Hematopoietic multipotent progenitor cell treated with erythropoietin and hydrocortisone succinate and interleukin-3 and kit ligand, for 4 days (in vitro differentiated cells): ENCODE measurements at regions not wholly inside any gene's neighbourhood (a gene's known extent, or its start where the extent isn't known, plus 50 kb on each side); places are given as distances from the start of the nearest gene placed in this dataset.
"Not testable (repeated sequence)": the region's sequence is repeated elsewhere in the genome, so short reads cannot be mapped to it uniquely, and the experiment has no call there.

Experiments
- DNase-seq: peaks from one replicate; pipeline ENCODE4 v3.0.0-alpha.2; 2015

- no peak for DNase-seq
These were observed 100.8 kb upstream of the UGP2 start for GRCh38 chr2:63740943-63741342.

DNA sequence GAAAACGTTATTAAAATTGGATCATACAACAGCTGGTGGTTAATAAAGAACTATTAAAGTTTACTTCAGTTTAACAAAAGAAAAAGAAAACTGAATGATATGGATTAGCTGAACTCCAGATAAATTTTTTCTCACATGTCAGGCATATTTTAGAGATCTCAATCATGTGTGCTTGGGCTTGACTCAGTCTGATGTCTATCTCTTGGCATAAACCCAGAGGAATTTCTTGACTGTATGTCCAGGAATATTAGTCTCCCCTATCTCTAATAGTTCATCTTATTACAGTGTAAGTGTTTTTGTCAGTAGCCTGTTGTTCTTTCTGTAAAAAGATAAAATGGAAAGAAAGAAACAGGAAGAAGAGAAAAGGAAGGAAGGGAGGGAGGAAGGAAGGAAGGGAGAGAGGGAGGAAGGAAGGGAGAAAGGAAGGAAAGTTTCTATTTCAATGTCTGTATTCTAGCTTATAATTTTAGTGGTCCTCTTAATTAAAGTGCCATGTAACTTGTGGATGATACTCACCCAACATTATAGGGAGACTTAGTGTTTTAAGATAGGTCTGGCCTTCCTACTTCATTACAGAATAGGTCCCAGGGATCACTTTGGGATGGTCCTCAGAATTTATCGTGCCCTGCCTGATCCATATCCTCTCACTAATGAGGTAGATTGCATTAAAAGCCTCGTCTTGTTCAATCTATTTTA lies 99.7 kb upstream of the UGP2 start:
- DNase-seq, result no peak

DNA sequence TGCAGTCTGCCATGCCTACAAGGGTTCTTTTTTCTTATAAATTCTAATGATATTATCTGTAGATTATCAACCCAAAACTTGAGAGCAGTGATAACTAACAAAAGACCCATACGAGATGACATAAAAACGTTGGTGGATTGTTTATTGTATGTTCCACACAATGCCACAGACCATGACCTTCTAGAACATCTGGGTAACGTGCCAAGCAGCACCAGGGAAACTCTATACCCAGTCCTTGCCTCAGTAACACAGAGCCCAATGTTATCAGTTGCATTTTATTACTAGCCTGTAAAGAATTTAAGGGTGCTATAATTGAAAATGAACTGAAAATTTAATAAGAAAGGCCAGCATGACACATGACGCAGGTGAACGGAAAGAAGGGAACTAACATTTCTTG lies 99.1 kb upstream of the UGP2 start:
- no peak for DNase-seq

DNA sequence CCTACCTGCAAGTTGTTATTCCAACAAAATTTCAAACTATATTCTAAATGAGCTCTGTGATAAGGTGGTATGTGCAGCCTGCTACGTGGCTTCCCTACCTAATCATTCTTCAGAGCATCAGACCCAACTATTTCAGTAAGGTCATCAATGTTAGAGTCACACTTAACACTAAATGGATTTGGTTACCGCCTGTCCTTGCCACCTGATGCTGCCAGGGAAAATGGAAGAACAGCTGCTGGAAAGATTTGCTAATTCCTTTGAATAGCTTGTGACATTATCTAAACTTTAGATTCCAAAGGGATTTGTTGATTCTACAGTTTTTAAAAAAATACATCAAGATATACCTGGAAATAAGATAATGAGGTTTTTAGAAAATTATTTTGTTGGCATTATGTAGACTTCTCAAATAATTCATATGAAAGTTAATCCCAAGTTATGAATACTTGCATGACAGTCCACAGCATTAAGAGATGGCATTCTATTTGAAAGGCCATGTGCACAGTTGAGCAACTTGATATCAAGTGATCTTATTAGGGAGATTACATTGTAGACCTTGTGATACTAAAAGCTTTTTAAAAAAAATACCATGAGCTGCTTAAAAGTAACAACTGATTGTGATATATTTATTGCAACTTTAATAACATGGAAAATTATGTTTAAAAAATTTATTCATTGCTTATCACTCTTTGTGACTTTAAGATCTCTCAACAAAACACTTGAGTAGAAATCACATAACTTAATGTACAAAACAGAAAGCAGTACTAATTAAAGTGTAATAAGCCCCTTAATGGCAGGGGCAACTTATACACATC lies 98.3 kb upstream of the UGP2 start:
- DNase-seq, result no peak

GRCh38 chr2:63743982-63744966 lies 97.4 kb upstream of the UGP2 start:
- DNase-seq, result no peak

DNA sequence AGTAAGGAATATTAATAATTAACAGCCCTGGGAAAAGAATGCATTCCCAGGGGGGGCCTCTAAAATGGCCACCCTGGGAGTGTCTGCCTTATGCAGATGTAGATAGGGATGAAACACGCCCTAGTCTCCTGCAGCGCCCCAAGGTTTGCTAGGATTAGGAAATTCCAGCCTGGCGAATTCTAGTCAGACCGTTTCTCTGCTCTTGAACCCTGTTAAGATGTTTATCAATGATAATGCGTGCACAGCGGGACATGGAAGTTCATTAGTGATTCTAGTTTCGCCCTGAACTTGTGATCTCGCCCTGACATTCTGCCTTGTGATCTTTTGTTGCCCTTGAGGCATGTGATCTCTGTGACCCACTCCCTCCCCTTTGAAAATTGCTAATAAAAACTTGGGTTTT lies 95.1 kb upstream of the UGP2 start:
- DNase-seq, result not testable (repeated sequence)

- DNase-seq, result no peak
These were observed 89.8 kb upstream of the UGP2 start for GRCh38 chr2:63751901-63752300.

- no peak for DNase-seq
These were observed 86.5 kb upstream of the UGP2 start for GRCh38 chr2:63755216-63755615.

DNA sequence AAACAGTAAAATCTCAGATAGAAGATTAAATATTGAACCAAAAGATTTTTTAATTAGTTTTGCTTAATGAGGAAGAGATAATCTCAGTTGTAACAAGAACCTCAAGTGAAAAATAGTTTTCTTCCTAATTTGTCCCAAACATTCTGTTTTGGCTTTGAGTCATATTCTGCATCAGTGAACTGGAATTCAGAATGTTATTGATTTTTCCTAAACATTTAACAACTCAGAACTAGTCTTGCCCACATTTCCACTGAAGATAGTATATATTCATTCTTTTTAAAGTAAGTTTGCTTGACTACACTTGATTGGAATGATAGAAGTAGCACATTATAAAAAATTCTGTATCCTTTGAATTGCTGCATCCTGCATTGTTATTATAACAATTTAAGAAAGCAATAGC lies 85.7 kb upstream of the UGP2 start:
- no peak for DNase-seq

DNA sequence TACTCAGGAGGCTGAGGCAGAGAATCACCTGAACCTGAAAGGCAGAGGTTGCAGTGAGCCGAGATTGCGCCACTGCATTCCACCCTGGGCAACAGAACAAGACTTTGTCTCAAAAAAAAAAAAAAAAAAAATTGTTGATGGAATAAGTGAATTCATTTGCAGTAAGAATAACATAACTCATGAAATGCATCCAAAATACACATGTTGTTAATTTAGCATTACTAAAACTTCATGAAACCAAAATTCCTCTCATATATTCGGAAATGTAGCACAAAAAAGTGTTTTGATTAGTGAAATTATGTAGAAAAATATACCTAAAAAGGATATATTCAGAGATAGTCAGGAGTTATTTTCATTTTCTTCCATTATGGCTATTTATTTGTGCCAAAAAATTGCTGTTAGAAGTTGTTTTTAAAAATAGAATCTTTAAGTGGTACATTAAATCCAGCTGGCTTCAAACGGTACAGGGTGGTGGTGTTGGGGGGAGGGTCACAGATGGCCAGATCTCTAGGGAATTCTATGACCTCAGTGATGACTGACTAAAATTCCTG lies 78.2 kb upstream of the UGP2 start:
- no peak for DNase-seq

- DNase-seq, result no peak
These were observed 77.1 kb upstream of the UGP2 start for GRCh38 chr2:63764630-63765029.

- no peak for DNase-seq
These were observed 76.6 kb upstream of the UGP2 start for GRCh38 chr2:63765117-63765516.

DNA sequence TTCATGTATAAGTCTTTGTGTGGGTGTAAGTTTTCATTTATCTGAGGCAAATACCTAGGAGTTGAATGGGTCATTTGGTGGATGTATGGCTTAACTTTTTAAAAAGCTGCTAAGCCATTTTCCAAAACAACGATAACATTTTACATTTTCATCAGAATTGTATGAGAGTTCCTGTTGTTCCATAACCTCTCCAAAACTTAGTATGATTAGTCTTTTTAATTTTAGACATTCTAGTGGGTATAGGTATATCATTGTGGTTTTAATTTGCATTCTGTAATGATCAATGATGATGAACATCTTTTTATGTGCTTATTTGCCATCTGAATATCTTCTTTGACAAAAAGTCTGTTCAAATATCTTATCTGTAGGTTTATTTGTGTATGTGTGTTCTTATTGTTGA lies 74.4 kb upstream of the UGP2 start:
- DNase-seq, result no peak

- no peak for DNase-seq
These were observed 73.6 kb upstream of the UGP2 start for GRCh38 chr2:63768051-63768450.

- no peak for DNase-seq
These were observed 71.8 kb upstream of the UGP2 start for GRCh38 chr2:63769915-63770314.

DNA sequence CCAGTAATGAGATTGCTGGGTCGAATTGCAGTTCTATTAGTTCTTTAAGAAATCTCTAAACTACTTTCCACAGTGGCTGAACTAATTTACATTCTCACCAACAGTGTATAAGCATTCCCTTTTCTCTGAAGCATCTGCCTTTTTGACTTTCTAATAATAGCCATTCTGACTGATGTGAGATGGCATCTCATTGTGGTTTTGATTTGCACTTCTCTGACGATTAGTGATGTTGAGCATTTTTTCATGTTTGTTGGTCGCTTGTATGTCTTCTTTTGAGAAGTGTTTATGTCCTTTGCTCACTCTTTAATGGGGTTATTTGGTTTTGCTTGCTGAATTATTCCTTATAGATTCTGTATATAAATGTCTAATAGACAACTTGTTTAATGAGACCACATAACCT lies 69.6 kb upstream of the UGP2 start:
- no peak for DNase-seq

- no peak for DNase-seq
These were observed 66.5 kb upstream of the UGP2 start for GRCh38 chr2:63775191-63775590.

- no peak for DNase-seq
These were observed 65.3 kb upstream of the UGP2 start for GRCh38 chr2:63776382-63776781.

- no peak for DNase-seq
These were observed 63.9 kb upstream of the UGP2 start for GRCh38 chr2:63777816-63778215.

- no peak for DNase-seq
These were observed 63.3 kb upstream of the UGP2 start for GRCh38 chr2:63778391-63778790.

GRCh38 chr2:63780518-63781155 lies 61.1 kb upstream of the UGP2 start:
- no peak for DNase-seq

DNA sequence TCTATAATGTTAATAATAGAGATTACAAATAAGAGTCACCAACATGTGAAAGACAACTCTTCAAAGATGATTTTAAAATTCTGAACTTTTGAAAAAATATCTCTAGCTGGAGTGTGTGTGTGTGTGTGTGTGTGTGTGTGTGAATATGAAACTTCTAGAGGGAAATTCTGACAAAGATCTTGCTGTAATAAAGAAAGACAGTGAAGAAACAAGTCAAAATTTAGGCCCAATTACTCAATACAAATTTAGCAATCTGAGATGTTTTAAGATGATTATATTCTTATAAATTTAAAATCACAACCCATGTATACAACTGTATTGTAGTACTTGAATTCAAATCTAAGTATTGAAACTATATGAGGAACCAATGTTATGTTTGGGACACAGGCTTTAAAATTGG lies 57.2 kb upstream of the UGP2 start:
- peak; percentile 10 for DNase-seq

GRCh38 chr2:63785096-63785495 lies 56.6 kb upstream of the UGP2 start:
- DNase-seq, result no peak
